Activated CD8-positive, alpha-beta T cell treated with anti-CD3 and anti-CD28 coated beads for 36 hours (primary cell): ENCODE measurements at regions not wholly inside any gene's neighbourhood (a gene's known extent, or its start where the extent isn't known, plus 50 kb on each side); places are given as distances from the start of the nearest gene placed in this dataset.

ENCODE experiments used
- ATAC-seq: fragments of 200-7000 bp; cut with Tn5 transposase; one replicate; pipeline ENCODE4 v1.10.0; 2021; ENCODE audit warnings: mild to moderate bottlenecking, moderate library complexity
- CTCF ChIA-PET: fragments of 350-600 bp; sonication (Branson Sonifier 250); formaldehyde crosslinking; loops from one replicate; lab custom pipeline; 2021; ENCODE audit warnings: antibody characterized with exemption; lab: Charles Lee
- POLR2A ChIA-PET: fragments of 350-600 bp; sonication (Branson Sonifier 250); formaldehyde crosslinking; loops from one replicate; lab custom pipeline; 2021; ENCODE audit warnings: antibody characterized with exemption; lab: Charles Lee
- DNase-seq: peaks from one replicate; pipeline ENCODE4 v3.0.0-alpha.2; 2020
- H3K27ac Mint-ChIP-seq: one replicate; pipeline ENCODE4 v1.8.0; 2021; ENCODE audit warnings: mild to moderate bottlenecking, mixed read lengths
- H3K27me3 Mint-ChIP-seq: one replicate; pipeline ENCODE4 v1.8.0; 2021; ENCODE audit warnings: mixed read lengths
- H3K36me3 Mint-ChIP-seq: one replicate; pipeline ENCODE4 v1.8.0; 2021; ENCODE audit warnings: low read depth, mixed read lengths
- H3K4me1 Mint-ChIP-seq: one replicate; pipeline ENCODE4 v1.8.0; 2021; ENCODE audit warnings: low read depth, mixed read lengths
- H3K4me3 Mint-ChIP-seq: one replicate; pipeline ENCODE4 v1.8.0; 2021; ENCODE audit warnings: mild to moderate bottlenecking, moderate library complexity, mixed read lengths
- H3K9me3 Mint-ChIP-seq: one replicate; pipeline ENCODE4 v1.8.0; 2021; ENCODE audit warnings: mixed read lengths
- intact Hi-C: fragments of 100-400 bp; cut with micrococcal nuclease; formaldehyde crosslinking; loops from one replicate; pipeline ENCODE4 v1.10.0; 2022
- TF ChIP-seq, protein P1 (sequence below): fragments of 200-600 bp; IDR thresholded peaks from one replicate; pipeline ENCODE4 v1.8.0; 2022; ENCODE audit warnings: antibody characterized with exemption, mild to moderate bottlenecking

GRCh38 chr2:64848945-64849344 lies 140.3 kb upstream of the SLC1A4 start:
- no peak overlapping the region for H3K27ac Mint-ChIP-seq
- H3K4me1 Mint-ChIP-seq = no peaks in the 10 kb centered on the region
- H3K27me3 Mint-ChIP-seq = peaks cover 1% of the 10 kb centered on the region
- ChIA-PET POLR2A (no interaction called here), CTCF (interaction anchor here (0.7 to 2.1 kb wide), 7 partner anchors 13 to 325 kb away, joined by 3 to 15 read pairs (median 3); no protein-coding TSS in a partner anchor)
- intact Hi-C loops = no loop called here
- no peaks in the 10 kb centered on the region for H3K36me3 Mint-ChIP-seq
- no peak overlapping the region for H3K4me3 Mint-ChIP-seq
- ATAC-seq (no peak), DNase-seq (no peak)
- TF ChIP-seq, protein P1, sequence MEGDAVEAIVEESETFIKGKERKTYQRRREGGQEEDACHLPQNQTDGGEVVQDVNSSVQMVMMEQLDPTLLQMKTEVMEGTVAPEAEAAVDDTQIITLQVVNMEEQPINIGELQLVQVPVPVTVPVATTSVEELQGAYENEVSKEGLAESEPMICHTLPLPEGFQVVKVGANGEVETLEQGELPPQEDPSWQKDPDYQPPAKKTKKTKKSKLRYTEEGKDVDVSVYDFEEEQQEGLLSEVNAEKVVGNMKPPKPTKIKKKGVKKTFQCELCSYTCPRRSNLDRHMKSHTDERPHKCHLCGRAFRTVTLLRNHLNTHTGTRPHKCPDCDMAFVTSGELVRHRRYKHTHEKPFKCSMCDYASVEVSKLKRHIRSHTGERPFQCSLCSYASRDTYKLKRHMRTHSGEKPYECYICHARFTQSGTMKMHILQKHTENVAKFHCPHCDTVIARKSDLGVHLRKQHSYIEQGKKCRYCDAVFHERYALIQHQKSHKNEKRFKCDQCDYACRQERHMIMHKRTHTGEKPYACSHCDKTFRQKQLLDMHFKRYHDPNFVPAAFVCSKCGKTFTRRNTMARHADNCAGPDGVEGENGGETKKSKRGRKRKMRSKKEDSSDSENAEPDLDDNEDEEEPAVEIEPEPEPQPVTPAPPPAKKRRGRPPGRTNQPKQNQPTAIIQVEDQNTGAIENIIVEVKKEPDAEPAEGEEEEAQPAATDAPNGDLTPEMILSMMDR = no peak
- no peaks in the 10 kb centered on the region for H3K9me3 Mint-ChIP-seq

GRCh38 chr2:64850642-64851041 lies 138.6 kb upstream of the SLC1A4 start:
- ChIA-PET CTCF (interaction anchor here (0.6 to 1.7 kb wide), 10 partner anchors 8 to 520 kb away, joined by 3 to 5 read pairs (median 3); no protein-coding TSS in a partner anchor), POLR2A (interaction anchor here (0.7 to 0.8 kb wide), 2 partner anchors 11 kb away, joined by 3 read pairs; no protein-coding TSS in a partner anchor)
- Mint-ChIP-seq H3K27me3 (peaks cover 1% of the 10 kb centered on the region), H3K36me3 (no peaks in the 10 kb centered on the region), H3K27ac (no peak overlapping the region), H3K4me3 (no peak overlapping the region), H3K4me1 (peaks cover 7% of the 10 kb centered on the region), H3K9me3 (no peaks in the 10 kb centered on the region)
- intact Hi-C loops = no loop called here
- no peak for DNase-seq
- TF ChIP-seq, protein P1 = no peak
- no peak for ATAC-seq

DNA sequence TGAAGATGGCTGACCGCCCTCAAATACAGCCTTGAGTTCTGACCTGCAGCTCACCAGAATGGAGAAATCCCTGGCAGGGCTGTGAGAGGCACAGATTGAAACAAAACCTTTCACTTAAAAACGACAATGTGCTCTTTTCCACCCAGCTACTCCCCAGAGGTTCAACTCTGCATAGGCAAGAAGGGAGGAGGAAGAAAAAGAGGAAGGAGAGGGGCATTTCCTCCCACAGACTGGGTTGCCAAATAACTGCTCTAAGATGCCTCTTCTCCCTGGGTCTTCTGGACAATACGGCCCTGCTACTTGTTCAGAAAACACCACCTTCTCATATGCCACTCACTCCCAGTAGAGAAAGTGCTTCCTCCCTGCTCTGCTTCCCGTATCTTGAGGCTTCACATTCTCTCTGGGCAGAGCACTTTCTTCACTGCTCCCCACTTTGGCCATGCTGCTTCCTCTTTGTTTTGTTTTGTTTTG lies 136.4 kb upstream of the SLC1A4 start:
- POLR2A ChIA-PET = no interaction called here
- no peak for ATAC-seq
- Mint-ChIP-seq H3K9me3 (no peaks in the 10 kb centered on the region), H3K4me1 (peaks cover 7% of the 10 kb centered on the region), H3K27me3 (peaks cover 2% of the 10 kb centered on the region), H3K36me3 (no peaks in the 10 kb centered on the region), H3K4me3 (no peak overlapping the region), H3K27ac (no peak overlapping the region)
- intact Hi-C loops = no loop called here
- TF ChIP-seq, protein P1 = no peak
- no peak for DNase-seq
- CTCF ChIA-PET = interaction anchor here (2.1 kb wide), 1 partner anchor 21 kb away, joined by 6 read pairs; no protein-coding TSS in a partner anchor

DNA sequence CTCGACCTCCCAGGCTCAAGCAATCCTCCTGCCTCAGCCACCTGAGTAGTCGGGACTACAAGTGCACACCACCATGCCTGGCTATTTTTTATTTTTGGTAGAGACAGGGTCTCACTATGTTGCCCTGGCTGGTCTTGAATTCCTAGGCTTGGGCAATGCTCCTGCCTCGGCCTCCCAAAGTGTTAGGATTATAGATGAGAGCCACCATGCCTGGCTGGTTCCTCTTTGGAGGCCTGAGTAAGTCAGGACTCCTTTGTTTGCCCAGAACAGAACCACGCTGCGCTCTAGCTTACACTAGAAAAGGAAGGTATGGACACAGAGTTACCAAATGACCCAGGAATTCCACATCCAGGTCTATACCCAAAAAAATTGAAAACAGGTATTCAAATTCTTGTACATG lies 135.9 kb upstream of the SLC1A4 start:
- Mint-ChIP-seq H3K4me1 (peaks cover 7% of the 10 kb centered on the region), H3K36me3 (no peaks in the 10 kb centered on the region), H3K27ac (no peak overlapping the region), H3K27me3 (peaks cover 3% of the 10 kb centered on the region), H3K9me3 (no peaks in the 10 kb centered on the region), H3K4me3 (no peak overlapping the region)
- ChIA-PET CTCF (interaction anchor here (2.1 kb wide), 1 partner anchor 22 kb away, joined by 6 read pairs; no protein-coding TSS in a partner anchor), POLR2A (no interaction called here)
- DNase-seq (no peak), ATAC-seq (no peak)
- TF ChIP-seq, protein P1 = no peak
- intact Hi-C loops = no loop called here

- no peak overlapping the region for H3K4me3 Mint-ChIP-seq
- POLR2A ChIA-PET = no interaction called here
- no peaks in the 10 kb centered on the region for H3K36me3 Mint-ChIP-seq
- ATAC-seq (no peak), DNase-seq (no peak)
- peaks cover 5% of the 10 kb centered on the region for H3K27me3 Mint-ChIP-seq
- TF ChIP-seq, protein P1 = no peak
- H3K9me3 Mint-ChIP-seq = no peaks in the 10 kb centered on the region
- intact Hi-C loops = no loop called here
- CTCF ChIA-PET = interaction anchor here (2.1 kb wide), 1 partner anchor 22 kb away, joined by 6 read pairs; no protein-coding TSS in a partner anchor
- H3K27ac Mint-ChIP-seq = no peak overlapping the region
- H3K4me1 Mint-ChIP-seq = peaks cover 7% of the 10 kb centered on the region
These were observed 135.3 kb upstream of the SLC1A4 start for GRCh38 chr2:64853894-64854293.
